ENCODE measurements at regions not wholly inside any gene's neighbourhood (a gene's known extent, or its start where the extent isn't known, plus 50 kb on each side); places are given as distances from the start of the nearest gene placed in this dataset.

GRCh38 chr3:176814285-176814684 lies 383.0 kb downstream of the TBL1XR1 start:
- Histone ChIP-seq H3K36me3 (ENCODE audit: control insufficient read depth in 2 of 2, insufficient read depth in 2 of 2, low read length in 2 of 2) (no peaks in the 10 kb centered on the region), H3K4me1 (ENCODE audit: control insufficient read depth in 2 of 2, insufficient read depth in 2 of 2, low read length in 2 of 2) (no peaks in the 10 kb centered on the region), H3K9ac (ENCODE audit: low read depth in 1 of 2, low read length in 2 of 2) (no peak overlapping the region), H3K9me3 (ENCODE audit: control insufficient read depth in 2 of 2, low read length in 2 of 2) (no peaks in the 10 kb centered on the region), H3K27me3 (ENCODE audit: control insufficient read depth in 2 of 2, insufficient read depth in 2 of 2, low read length in 2 of 2) (no peaks in the 10 kb centered on the region), H3K4me3 (ENCODE audit: low read length in 2 of 2) (no peak overlapping the region), H3K27ac (ENCODE audit: low read depth in 2 of 2, low read length in 2 of 2) (no peak overlapping the region)

DNA sequence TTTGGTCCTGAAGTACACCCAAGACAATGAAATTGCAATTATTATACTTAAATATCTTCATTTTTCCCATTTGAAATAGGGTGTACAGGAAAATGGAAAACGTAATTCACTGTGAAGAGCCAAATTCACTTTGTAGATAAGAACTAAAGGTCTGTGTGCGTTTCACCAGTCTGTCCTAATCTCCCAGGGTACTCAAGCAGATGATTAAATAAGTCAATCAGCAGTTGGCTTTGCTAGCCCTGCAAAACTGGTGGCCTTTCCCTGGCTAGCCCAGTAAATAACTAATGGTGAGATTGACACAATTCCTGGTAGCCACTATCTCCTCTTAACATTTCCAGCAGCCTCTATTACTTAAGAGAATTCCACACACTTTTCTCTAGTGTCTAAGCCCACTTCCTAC lies 389.3 kb downstream of the TBL1XR1 start:
- Histone ChIP-seq H3K4me1 (ENCODE audit: control insufficient read depth in 2 of 2, insufficient read depth in 2 of 2, low read length in 2 of 2) (no peaks in the 10 kb centered on the region), H3K4me3 (ENCODE audit: low read length in 2 of 2) (no peak overlapping the region), H3K27ac (ENCODE audit: low read depth in 2 of 2, low read length in 2 of 2) (no peak overlapping the region), H3K9me3 (ENCODE audit: control insufficient read depth in 2 of 2, low read length in 2 of 2) (no peaks in the 10 kb centered on the region), H3K9ac (ENCODE audit: low read depth in 1 of 2, low read length in 2 of 2) (no peak overlapping the region), H3K27me3 (ENCODE audit: control insufficient read depth in 2 of 2, insufficient read depth in 2 of 2, low read length in 2 of 2) (no peaks in the 10 kb centered on the region), H3K36me3 (ENCODE audit: control insufficient read depth in 2 of 2, insufficient read depth in 2 of 2, low read length in 2 of 2) (no peaks in the 10 kb centered on the region)

- Histone ChIP-seq H3K4me3 (ENCODE audit: low read length in 2 of 2) (no peak overlapping the region), H3K36me3 (ENCODE audit: control insufficient read depth in 2 of 2, insufficient read depth in 2 of 2, low read length in 2 of 2) (no peaks in the 10 kb centered on the region), H3K9me3 (ENCODE audit: control insufficient read depth in 2 of 2, low read length in 2 of 2) (no peaks in the 10 kb centered on the region), H3K27me3 (ENCODE audit: control insufficient read depth in 2 of 2, insufficient read depth in 2 of 2, low read length in 2 of 2) (no peaks in the 10 kb centered on the region), H3K4me1 (ENCODE audit: control insufficient read depth in 2 of 2, insufficient read depth in 2 of 2, low read length in 2 of 2) (peaks cover 0 to 8% of the 10 kb centered on the region in 2 donors), H3K9ac (ENCODE audit: low read depth in 1 of 2, low read length in 2 of 2) (no peak overlapping the region), H3K27ac (ENCODE audit: low read depth in 2 of 2, low read length in 2 of 2) (peak overlapping the region in 1 of 2 donors; percentile 10)
Measured at GRCh38 chr3:176799675-176800074, 397.6 kb downstream of the TBL1XR1 start.

DNA sequence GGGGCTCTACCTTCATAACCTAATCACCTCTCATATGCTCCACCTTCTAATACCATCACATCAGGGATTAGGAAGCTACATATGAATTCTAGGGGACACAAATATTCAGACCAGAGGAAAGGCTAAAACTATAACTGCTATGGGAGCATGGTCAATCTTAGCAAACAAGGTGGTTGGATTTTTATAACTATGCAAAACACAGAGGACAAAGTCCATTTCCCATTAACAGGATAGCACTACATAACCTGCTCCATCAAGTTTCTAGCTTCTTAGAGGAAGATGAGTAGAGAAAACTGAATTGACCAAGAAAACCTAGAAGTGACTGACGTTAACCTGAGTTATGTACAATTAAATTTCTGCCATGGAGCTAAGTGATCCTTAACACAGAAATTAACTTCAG lies 398.6 kb downstream of the TBL1XR1 start:
- Histone ChIP-seq H3K4me3 (ENCODE audit: low read length in 2 of 2) (no peak overlapping the region), H3K27me3 (ENCODE audit: control insufficient read depth in 2 of 2, insufficient read depth in 2 of 2, low read length in 2 of 2) (no peaks in the 10 kb centered on the region), H3K36me3 (ENCODE audit: control insufficient read depth in 2 of 2, insufficient read depth in 2 of 2, low read length in 2 of 2) (no peaks in the 10 kb centered on the region), H3K27ac (ENCODE audit: low read depth in 2 of 2, low read length in 2 of 2) (no peak overlapping the region), H3K4me1 (ENCODE audit: control insufficient read depth in 2 of 2, insufficient read depth in 2 of 2, low read length in 2 of 2) (peaks cover 0 to 8% of the 10 kb centered on the region in 2 donors), H3K9ac (ENCODE audit: low read depth in 1 of 2, low read length in 2 of 2) (no peak overlapping the region), H3K9me3 (ENCODE audit: control insufficient read depth in 2 of 2, low read length in 2 of 2) (no peaks in the 10 kb centered on the region)

DNA sequence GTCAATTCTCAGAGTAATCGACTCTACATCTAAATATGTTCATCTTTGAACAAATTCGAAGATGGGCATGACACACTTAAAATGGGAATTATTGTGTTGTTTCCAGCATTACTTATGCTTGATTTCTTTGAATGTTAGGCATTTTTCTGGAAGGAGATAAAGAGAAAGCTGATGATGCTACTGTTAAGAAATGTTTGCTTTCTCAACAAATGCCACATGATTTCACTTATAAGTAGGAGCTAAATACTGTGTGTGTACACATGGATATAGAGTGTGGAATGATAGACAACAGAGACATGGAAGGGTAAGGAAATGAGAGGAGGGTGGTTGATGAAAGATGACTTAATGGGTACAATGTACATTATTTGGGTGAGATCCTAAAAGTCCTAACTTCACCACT lies 400.9 kb downstream of the TBL1XR1 start:
- H3K9me3 ChIP-seq (ENCODE audit: control insufficient read depth in 2 of 2, low read length in 2 of 2), result no peaks in the 10 kb centered on the region
- H3K27ac ChIP-seq (ENCODE audit: low read depth in 2 of 2, low read length in 2 of 2), result no peak overlapping the region
- H3K36me3 ChIP-seq (ENCODE audit: control insufficient read depth in 2 of 2, insufficient read depth in 2 of 2, low read length in 2 of 2), result no peaks in the 10 kb centered on the region
- no peak overlapping the region for H3K9ac ChIP-seq (ENCODE audit: low read depth in 1 of 2, low read length in 2 of 2)
- no peaks in the 10 kb centered on the region for H3K27me3 ChIP-seq (ENCODE audit: control insufficient read depth in 2 of 2, insufficient read depth in 2 of 2, low read length in 2 of 2)
- H3K4me1 ChIP-seq (ENCODE audit: control insufficient read depth in 2 of 2, insufficient read depth in 2 of 2, low read length in 2 of 2), result peaks cover 0 to 8% of the 10 kb centered on the region in 2 donors
- H3K4me3 ChIP-seq (ENCODE audit: low read length in 2 of 2), result no peak overlapping the region

DNA sequence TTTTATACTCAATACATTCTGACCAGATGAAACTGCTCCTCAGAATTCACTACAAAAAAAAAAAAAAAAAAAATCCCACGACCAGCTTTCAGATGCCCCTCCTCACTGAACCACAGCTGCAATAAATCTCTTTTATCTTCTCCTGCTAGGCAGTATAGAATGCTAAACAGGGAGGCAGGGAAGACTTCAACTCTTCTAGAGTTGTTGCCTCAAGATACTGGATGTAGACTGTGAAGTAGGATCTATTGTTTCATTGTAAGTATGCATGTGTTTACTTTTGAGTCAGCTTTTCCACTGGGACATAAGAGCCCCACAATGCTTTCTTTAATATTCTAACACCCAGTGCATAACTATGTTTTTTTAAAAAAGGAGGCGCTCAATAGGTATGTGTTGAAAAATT lies 401.4 kb downstream of the TBL1XR1 start:
- H3K4me3 ChIP-seq (ENCODE audit: low read length in 2 of 2), result no peak overlapping the region
- no peak overlapping the region for H3K27ac ChIP-seq (ENCODE audit: low read depth in 2 of 2, low read length in 2 of 2)
- H3K9ac ChIP-seq (ENCODE audit: low read depth in 1 of 2, low read length in 2 of 2), result no peak overlapping the region
- H3K36me3 ChIP-seq (ENCODE audit: control insufficient read depth in 2 of 2, insufficient read depth in 2 of 2, low read length in 2 of 2), result no peaks in the 10 kb centered on the region
- no peaks in the 10 kb centered on the region for H3K27me3 ChIP-seq (ENCODE audit: control insufficient read depth in 2 of 2, insufficient read depth in 2 of 2, low read length in 2 of 2)
- no peaks in the 10 kb centered on the region for H3K9me3 ChIP-seq (ENCODE audit: control insufficient read depth in 2 of 2, low read length in 2 of 2)
- H3K4me1 ChIP-seq (ENCODE audit: control insufficient read depth in 2 of 2, insufficient read depth in 2 of 2, low read length in 2 of 2), result peaks cover 0 to 8% of the 10 kb centered on the region in 2 donors

DNA sequence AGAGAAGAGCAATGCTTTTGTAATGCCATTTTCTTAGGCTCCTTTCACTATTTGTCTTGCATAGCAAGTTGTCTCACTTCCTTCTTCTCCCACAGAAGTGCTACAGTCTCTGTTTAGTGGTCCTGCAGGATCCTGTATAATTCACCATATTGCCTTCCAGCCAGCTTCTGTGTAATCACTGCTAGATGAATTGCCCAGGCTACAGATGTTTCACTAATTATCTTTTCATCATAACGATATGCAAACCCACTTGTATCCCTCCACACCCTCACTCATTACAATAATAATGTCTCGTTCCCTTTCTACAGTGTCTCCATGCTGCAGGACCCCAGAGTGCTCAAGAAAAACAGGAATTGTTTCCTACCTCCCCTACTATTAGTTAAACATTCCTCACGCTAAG lies 402.9 kb downstream of the TBL1XR1 start:
- H3K27me3 ChIP-seq (ENCODE audit: control insufficient read depth in 2 of 2, insufficient read depth in 2 of 2, low read length in 2 of 2), result no peaks in the 10 kb centered on the region
- H3K4me1 ChIP-seq (ENCODE audit: control insufficient read depth in 2 of 2, insufficient read depth in 2 of 2, low read length in 2 of 2), result peaks cover 0 to 8% of the 10 kb centered on the region in 2 donors
- H3K4me3 ChIP-seq (ENCODE audit: low read length in 2 of 2), result no peak overlapping the region
- no peaks in the 10 kb centered on the region for H3K9me3 ChIP-seq (ENCODE audit: control insufficient read depth in 2 of 2, low read length in 2 of 2)
- H3K9ac ChIP-seq (ENCODE audit: low read depth in 1 of 2, low read length in 2 of 2), result no peak overlapping the region
- H3K36me3 ChIP-seq (ENCODE audit: control insufficient read depth in 2 of 2, insufficient read depth in 2 of 2, low read length in 2 of 2), result no peaks in the 10 kb centered on the region
- no peak overlapping the region for H3K27ac ChIP-seq (ENCODE audit: low read depth in 2 of 2, low read length in 2 of 2)

GRCh38 chr3:176789947-176790346 lies 407.3 kb downstream of the TBL1XR1 start:
- Histone ChIP-seq H3K36me3 (ENCODE audit: control insufficient read depth in 2 of 2, insufficient read depth in 2 of 2, low read length in 2 of 2) (no peaks in the 10 kb centered on the region), H3K9me3 (ENCODE audit: control insufficient read depth in 2 of 2, low read length in 2 of 2) (no peaks in the 10 kb centered on the region), H3K27me3 (ENCODE audit: control insufficient read depth in 2 of 2, insufficient read depth in 2 of 2, low read length in 2 of 2) (no peaks in the 10 kb centered on the region), H3K4me3 (ENCODE audit: low read length in 2 of 2) (no peak overlapping the region), H3K9ac (ENCODE audit: low read depth in 1 of 2, low read length in 2 of 2) (no peak overlapping the region), H3K27ac (ENCODE audit: low read depth in 2 of 2, low read length in 2 of 2) (no peak overlapping the region), H3K4me1 (ENCODE audit: control insufficient read depth in 2 of 2, insufficient read depth in 2 of 2, low read length in 2 of 2) (no peaks in the 10 kb centered on the region)

- Histone ChIP-seq H3K27me3 (ENCODE audit: control insufficient read depth in 2 of 2, insufficient read depth in 2 of 2, low read length in 2 of 2) (no peaks in the 10 kb centered on the region), H3K9me3 (ENCODE audit: control insufficient read depth in 2 of 2, low read length in 2 of 2) (no peaks in the 10 kb centered on the region), H3K36me3 (ENCODE audit: control insufficient read depth in 2 of 2, insufficient read depth in 2 of 2, low read length in 2 of 2) (no peaks in the 10 kb centered on the region), H3K4me3 (ENCODE audit: low read length in 2 of 2) (no peak overlapping the region), H3K4me1 (ENCODE audit: control insufficient read depth in 2 of 2, insufficient read depth in 2 of 2, low read length in 2 of 2) (no peaks in the 10 kb centered on the region), H3K27ac (ENCODE audit: low read depth in 2 of 2, low read length in 2 of 2) (no peak overlapping the region), H3K9ac (ENCODE audit: low read depth in 1 of 2, low read length in 2 of 2) (no peak overlapping the region)
Measured at GRCh38 chr3:176789281-176789705, 408.0 kb downstream of the TBL1XR1 start.

- no peaks in the 10 kb centered on the region for H3K36me3 ChIP-seq (ENCODE audit: control insufficient read depth in 2 of 2, insufficient read depth in 2 of 2, low read length in 2 of 2)
- no peaks in the 10 kb centered on the region for H3K9me3 ChIP-seq (ENCODE audit: control insufficient read depth in 2 of 2, low read length in 2 of 2)
- H3K27me3 ChIP-seq (ENCODE audit: control insufficient read depth in 2 of 2, insufficient read depth in 2 of 2, low read length in 2 of 2), result no peaks in the 10 kb centered on the region
- H3K27ac ChIP-seq (ENCODE audit: low read depth in 2 of 2, low read length in 2 of 2), result no peak overlapping the region
- no peak overlapping the region for H3K9ac ChIP-seq (ENCODE audit: low read depth in 1 of 2, low read length in 2 of 2)
- H3K4me3 ChIP-seq (ENCODE audit: low read length in 2 of 2), result no peak overlapping the region
- H3K4me1 ChIP-seq (ENCODE audit: control insufficient read depth in 2 of 2, insufficient read depth in 2 of 2, low read length in 2 of 2), result no peaks in the 10 kb centered on the region
Measured at GRCh38 chr3:176787506-176787905, 409.8 kb downstream of the TBL1XR1 start.

- Histone ChIP-seq H3K27ac (ENCODE audit: low read depth in 2 of 2, low read length in 2 of 2) (no peak overlapping the region), H3K4me1 (ENCODE audit: control insufficient read depth in 2 of 2, insufficient read depth in 2 of 2, low read length in 2 of 2) (no peaks in the 10 kb centered on the region), H3K9me3 (ENCODE audit: control insufficient read depth in 2 of 2, low read length in 2 of 2) (no peaks in the 10 kb centered on the region), H3K36me3 (ENCODE audit: control insufficient read depth in 2 of 2, insufficient read depth in 2 of 2, low read length in 2 of 2) (no peaks in the 10 kb centered on the region), H3K27me3 (ENCODE audit: control insufficient read depth in 2 of 2, insufficient read depth in 2 of 2, low read length in 2 of 2) (no peaks in the 10 kb centered on the region), H3K9ac (ENCODE audit: low read depth in 1 of 2, low read length in 2 of 2) (no peak overlapping the region), H3K4me3 (ENCODE audit: low read length in 2 of 2) (no peak overlapping the region)
Measured at GRCh38 chr3:176785171-176785570, 412.1 kb downstream of the TBL1XR1 start.

Measured in mucosa of rectum (tissue), 2 donors.